ENCODE measurements at regions not wholly inside any gene's neighbourhood (a gene's known extent, or its start where the extent isn't known, plus 50 kb on each side); places are given as distances from the start of the nearest gene placed in this dataset.

- TF ChIP-seq CTCF (IDR thresholded peaks at IDR 0.05) (no peak), EP300 (IDR thresholded peaks at IDR 0.05) (no peak), POLR2AphosphoS5 (IDR thresholded peaks at IDR 0.05) (no peak)
Observed at GRCh38 chr7:64407148-64407547, 93.4 kb downstream of the ZNF736 start.

Data from sigmoid colon (tissue), 4 donors.